Stimulated activated CD8-positive, alpha-beta memory T cell treated with anti-CD3 and anti-CD28 coated beads, Interleukin-12 subunit alpha, Interleukin-12 subunit beta, amount 100 ng/mL, for 4 hours (primary cell): ENCODE measurements at regions not wholly inside any gene's neighbourhood (a gene's known extent, or its start where the extent isn't known, plus 50 kb on each side); places are given as distances from the start of the nearest gene placed in this dataset.
"Not testable (repeated sequence)": the region's sequence is repeated elsewhere in the genome, so short reads cannot be mapped to it uniquely, and the experiment has no call there.

Source experiments
- DNase-seq: peaks from one replicate; pipeline ENCODE4 v3.0.0-alpha.2; 2020; ENCODE audit warnings: low read depth

DNA sequence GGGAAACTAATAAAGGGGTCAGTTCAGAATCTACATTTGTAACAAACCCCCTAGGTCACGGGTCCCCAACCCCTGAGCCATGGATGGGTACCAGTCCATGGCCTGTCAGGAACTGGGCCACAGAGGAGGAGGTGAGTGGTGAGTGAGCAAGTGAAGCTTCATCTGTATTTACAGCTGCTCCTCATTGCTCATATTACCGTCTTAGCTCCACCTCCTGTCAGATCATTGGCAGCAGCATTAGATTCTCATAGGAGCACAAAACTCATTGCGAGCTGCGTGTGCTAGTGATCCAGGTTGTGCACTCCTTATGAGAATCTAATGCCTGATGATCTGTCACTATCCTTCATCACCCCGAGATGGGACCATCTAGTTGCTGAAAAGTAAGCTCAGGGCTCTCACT is 88.4 kb upstream of the MPP7 start:
- DNase-seq: no peak

DNA sequence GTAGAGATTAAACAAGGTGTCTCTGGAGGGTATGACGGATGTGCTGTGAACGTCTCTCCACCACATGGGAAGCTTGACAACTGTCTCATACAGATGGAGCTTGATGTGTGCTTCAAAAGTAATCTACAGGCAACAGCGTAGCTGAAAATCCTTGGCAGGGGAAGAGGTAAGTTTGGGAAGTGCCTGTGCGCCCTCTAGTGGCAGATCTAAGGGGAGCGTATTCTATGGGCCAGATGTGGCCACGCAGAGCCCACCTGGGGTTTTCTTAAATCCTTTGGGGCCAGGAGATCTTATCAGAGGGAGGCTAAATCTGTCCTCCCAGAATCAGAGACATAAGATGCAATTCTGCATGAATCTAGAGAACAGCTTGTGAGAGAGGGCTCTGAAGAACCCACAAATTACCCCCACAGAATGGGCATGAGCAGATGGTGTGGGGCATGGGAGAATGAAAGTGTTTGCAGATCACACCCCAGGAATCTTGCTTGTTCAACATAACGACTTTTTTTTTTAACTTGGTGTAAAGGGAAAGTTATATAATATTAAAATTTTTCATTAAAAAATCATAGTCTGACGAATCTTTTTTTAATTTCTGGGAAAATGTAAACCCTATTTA is 91.2 kb upstream of the MPP7 start:
- peak; percentile 27 for DNase-seq

DNA sequence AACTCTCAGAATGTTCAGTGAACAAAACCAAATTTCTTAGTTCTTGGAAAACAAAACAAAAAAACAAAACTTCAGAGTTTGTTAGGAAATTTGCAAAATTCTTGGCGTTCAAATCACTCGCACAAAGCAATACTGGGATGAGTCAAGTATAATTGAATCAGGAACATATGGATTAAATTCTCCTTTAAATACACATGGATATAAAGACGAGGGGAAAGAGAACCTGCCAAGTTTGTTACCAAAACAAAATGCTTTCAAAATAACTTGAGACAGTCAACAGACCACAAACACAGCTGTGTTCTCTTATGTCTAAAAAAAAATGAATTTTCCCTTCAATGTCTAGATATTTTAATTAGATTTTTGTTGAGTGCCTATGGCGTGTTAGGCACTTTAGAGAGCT is 93.5 kb upstream of the MPP7 start:
- no peak for DNase-seq

DNA sequence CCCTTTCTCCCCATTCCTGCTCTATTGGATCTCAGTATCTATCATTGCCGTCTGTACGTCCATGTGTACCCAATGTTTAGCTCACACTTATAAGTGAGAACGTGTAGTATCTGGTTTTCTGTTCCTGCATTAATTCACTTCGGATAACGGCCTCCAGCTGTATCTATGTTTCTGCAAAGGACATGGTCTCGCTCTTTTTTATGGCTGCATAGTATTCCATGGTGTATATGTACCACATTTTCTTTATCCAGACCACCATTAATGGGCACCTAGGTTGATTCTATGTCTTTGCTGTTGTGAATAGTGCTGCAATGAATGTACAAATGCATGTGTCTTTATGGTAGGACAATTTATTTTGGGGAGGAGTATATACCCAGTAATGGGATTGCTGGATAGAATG is 94.4 kb upstream of the MPP7 start:
- DNase-seq: no peak

DNA sequence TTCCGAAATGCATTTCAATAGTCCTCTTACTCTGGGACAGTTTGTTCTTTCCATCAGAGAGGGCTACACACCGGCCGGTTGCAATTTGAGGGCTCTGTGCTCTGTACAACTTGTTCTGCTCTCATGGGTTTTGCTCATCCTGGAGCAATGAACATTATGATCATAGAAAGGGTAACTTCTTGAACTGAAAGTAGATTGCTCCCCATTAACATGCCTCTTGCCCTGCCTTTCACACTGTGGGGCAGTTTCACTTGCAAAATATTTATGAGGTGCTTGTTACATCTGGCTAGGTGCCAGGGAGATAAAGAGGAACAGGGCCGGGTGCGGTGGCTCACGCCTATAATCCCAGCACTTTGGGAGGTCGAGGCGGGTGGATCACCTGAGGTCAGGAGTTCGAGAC is 97.3 kb upstream of the MPP7 start:
- DNase-seq: no peak

DNA sequence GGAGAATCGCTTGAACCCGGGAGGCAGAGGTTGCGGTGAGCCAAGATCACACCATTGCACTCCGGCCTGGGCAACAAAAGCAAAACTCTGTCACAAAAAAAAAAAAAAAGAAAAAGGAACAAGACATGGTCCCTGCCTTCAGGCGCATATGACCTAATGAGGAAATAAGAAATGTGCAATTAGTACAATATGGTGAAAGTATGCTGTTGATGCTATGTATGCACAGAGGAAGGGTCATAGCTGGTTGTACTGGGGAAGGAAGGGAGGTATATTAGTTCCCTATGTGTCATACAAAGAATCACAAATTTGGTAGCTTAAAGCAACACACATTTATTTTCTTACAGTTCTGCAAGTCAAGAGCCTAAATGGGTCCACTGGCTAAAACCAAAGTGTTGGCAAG is 97.8 kb upstream of the MPP7 start:
- DNase-seq: no peak

DNA sequence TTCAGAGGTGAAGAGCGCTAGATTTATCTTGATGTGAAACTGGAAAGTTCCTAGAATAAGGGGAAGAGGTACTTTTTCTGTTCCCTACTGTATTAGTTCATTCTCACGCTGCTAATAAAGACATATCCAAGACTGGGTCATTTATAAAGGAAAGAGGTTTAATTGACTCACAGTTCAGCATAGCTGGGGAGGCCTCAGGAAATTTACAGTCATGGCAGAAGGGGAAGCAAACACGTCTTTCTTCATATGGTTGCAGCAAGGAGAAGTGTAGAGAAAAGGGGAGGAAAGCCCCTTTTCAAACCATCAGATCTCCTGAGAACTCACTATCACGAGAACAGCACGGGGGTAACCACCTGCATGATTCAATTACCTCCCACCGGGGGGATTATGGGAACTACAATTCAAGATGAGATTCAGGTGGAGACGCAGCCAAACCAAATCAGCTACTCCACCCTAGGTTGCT is 99.8 kb upstream of the MPP7 start:
- DNase-seq: not testable (repeated sequence)

DNA sequence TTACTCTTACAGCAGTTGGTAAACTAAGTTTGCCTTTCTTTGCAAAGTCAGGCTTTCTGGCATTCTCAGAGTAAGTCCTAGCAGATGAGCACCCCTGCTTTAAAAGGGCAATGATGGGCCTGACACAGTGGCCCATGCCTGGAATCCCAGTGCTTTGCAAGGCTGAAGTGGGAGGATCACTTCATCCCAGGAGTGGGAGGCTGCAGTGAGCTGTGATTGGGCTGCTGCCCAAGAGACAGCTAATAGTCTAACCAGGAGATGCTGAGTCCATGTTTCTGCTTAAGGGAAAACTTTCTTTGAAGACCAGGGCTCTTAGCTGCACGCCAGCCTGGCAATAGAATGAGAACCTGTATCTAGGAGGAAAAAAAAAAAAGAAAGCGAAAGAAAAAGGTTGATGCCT is 100.2 kb upstream of the MPP7 start:
- no peak for DNase-seq

DNA sequence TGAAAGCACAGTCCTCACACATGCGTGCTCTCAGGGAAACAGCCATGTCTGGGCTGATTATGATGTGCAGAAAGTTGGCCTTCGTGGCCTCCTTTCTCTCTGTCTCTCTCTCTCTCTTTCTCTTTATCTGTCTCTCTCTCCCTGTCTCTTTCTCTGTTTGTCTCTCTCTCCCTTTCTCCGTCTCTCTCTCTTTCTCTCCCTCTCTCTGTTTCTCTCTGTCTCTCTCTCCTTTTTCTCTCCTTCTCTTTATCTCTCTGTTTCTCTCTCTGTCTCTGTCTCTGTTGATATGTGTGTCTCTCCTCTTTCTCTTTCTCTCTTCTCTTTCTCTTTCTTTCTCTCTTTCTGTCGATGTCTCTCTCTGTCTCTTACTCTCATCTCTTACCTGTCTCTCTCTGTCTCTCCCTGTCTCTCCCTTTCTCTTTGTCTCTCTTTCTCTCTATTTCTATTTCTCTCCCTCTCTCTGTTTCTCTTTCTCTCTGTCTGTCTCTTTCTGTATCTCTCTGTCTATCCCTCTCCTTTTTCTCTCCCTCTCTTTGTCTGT is 105.4 kb upstream of the MPP7 start:
- no peak for DNase-seq

DNA sequence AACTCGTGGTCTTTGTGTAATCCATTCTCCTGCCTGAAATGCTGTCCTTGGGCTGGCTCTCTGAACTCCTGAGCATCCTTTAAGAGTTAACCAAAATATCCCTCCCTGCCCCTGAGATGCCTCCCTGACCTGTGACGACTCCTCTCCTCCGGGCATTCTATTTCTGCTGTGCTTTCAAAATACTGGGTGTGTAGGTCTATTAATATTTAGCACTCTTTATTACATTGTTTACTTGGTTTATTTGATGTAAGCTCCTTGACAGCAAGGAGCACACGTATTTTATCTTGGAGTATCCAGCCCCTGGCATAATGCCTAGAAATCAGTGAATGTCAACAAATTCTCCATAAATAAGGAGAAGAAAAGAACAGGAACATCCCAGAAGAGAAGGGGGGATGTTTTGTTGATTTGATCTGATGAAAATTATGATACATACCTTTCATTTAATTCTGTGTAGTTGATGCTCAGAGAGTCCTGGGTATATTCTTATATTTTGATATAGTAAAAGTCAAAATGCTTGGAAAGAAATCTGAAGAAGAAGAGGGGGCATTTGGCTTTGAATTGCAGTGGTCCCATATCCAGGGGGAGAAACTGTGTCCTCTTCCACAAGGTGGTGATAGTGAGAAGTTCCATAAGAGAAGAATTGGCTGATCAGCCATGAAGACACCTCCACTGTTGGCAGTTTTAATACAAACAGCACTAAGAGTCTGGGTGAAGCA is 107.7 kb upstream of the MPP7 start:
- DNase-seq: no peak

DNA sequence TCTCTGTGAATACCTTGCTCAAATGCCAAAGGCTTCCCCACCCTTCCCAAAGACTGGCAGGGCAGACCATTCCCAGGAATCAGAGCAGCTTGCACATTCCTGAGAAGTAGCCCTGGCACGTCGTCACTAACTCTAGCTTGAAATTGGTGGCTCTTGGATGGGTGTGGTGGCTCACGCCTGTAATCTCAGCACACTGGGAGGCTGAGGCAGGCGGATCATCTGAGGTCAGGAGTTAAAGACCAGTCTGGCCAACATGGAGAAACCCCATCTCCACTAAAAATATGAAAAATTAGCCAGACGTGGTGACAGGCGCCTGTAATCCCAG is 108.2 kb upstream of the MPP7 start:
- DNase-seq: no peak

DNA sequence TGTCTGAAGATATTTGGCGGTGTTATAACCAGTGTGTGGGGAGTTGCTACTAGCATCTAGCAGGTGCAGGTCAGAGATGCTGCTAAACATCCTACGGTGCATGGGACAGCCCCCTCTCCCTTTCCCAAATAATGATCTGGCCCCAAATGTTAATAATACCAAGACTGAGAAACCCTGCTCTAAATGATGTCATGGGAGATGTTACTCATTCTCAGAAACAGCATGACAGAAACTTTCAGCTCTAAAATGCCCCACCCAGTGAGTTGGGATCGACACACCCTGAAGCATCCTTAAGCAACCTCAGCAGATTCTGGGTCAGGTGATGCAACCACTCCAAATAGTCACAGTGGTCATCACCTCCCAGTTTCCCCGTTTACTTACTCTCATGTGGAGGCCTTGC is 108.8 kb upstream of the MPP7 start:
- DNase-seq: no peak

DNA sequence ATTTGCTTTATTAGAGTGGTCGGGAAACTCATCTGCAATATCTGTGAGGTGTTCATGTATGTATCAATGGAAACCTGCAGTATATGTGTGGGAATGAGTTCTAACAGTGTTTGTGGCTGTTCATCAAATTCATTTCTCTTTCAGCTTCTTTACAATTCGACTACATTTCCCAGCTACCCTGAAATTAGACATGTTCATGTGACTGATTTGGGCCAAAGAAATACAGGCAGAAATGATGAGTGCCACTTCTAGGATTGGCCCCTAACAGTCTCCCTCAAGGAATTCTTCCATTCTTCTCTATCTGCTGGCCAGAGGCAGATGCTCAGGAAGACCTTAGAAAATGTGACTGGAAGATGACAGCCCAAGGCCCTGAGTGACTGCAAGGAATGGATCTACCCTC is 114.8 kb upstream of the WAC start:
- no peak for DNase-seq

DNA sequence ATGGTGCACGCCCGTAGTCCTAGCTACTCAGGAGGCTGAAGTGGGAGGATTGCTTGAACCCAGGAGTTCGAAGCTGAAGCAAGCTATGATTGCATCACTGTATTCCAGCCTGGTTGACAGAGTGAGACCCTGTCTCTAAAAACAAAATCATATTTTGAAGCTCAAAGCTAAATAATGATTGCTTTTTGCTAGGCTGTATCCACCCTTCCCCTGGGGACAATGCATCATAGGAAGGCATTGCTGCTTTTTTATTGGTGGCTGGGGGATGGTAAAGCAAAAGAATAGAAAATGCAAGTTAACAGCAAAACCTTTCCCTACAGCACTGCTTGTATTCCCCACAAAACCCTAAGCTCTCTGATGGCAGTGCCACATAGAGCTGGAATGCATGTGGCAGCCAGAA is 107.5 kb upstream of the WAC start:
- DNase-seq: no peak

DNA sequence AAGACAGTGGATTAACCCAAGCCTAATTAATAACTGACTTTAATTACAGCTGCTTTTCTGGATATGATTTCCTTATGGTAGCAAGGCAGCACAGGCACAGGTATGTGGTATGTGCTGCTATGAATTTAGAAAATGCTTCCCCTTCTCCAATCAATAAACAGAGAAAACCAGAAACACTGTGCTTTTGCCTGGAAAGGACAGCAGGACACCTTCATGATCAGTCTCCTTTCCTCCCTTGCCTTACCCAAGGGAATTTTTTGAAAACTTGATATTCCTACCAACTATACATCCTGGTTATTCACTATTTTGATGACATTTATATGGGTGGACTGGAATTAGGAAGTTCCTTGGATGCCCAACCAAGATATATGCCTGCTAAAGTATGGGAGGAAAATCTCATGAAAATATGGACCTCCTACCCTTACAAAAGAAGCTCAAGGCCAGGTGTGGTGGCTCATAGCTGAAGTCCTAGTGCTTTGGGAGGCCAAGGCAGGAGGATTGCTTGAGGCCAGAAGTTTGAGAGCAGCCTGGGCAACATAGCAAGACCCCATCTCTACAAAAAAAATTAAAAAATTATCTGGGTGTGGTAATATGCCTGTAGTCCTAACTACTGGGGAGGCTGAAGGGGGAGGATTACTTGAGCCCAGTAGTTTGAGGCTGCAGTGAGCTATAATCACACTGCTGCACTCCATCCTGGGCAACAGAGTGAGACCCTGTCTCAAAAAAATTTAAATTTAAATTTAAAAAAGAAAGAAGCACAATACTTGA is 106.3 kb upstream of the WAC start:
- DNase-seq: no peak

DNA sequence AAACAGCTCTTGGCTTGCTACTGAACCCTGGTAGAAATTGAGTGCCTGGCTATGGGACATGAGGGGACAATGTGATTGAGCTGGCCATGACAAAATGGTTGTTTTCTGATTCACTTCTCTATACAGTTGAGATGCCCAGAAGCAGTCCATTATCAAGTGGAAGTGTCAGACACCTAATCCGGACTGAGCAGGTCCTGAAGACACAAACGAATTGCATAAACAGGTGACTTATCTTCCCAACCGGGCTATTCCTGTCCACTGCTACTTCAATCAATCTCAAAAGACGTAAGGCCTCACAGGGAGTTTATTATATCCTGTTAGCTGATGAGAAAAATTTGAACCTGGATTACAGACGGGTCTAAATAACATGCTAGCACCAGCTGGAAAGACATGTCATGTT is 105.5 kb upstream of the WAC start:
- no peak for DNase-seq

DNA sequence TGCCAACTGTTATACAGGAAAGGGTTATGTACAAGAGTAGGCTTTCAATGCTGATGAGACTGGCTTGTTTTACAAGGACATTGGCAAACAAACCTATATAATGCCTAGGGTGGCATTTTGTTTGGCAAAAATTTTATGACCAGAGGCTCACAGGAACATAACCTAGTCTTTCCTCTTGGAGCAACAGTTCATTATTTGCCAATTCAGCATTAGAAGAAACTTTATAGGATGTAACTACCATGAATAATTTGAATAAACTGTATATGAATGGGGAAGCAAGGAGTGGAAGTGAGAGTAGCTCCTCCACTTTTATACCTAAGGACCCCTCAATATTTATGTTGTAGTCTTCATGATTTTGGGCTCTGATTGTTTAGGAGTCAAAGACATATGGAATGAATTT is 103.9 kb upstream of the WAC start:
- no peak for DNase-seq

DNA sequence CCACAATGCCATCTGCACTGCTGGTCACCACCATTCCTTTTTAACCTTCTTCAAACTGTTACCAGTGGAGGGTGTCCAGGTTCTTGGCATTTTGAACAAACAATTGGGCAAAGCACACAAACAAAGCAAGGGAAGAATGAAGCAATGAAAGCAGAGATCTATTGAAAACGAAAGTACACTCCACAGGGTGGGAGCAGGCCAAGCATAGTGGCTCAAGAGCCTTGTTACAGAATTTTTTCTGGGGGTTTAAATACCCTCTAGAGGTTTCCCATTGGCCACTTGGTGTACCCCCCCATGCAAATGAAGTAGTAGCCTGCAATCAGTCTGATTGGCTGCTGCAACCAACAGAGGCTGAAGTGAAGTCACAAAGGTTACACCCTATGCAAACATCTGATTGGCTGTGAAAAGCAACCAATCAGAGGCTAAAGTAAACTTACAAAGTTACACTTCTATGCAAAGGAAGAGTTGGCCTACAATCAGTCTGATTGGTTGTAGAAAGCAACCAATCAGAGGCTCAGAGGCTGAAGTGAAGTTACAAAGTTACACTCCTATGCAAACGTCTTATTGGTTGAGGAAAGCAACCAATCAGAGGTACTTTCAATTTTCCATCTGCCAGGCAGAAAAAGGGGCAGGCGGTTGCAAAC is 103.2 kb upstream of the WAC start:
- DNase-seq: no peak

DNA sequence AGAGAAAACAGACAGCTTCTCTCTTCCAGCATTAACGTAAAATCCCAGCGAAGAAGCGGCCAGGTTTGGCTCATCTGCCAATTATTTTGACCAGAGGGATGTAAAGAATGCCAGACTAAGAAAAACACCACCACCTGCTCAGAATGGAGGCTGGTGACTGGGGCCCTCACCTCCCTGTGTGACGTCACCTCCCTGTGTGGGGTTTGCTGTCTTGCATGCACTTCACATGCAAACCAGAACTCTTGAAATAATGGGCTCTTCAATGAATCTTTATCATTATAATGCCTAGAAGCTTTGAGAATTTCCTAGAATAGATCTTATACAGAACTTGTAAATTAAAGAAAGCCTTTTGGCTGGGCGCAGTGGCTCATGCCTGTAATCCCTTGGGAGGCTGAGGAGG is 101.8 kb upstream of the WAC start:
- DNase-seq: no peak

DNA sequence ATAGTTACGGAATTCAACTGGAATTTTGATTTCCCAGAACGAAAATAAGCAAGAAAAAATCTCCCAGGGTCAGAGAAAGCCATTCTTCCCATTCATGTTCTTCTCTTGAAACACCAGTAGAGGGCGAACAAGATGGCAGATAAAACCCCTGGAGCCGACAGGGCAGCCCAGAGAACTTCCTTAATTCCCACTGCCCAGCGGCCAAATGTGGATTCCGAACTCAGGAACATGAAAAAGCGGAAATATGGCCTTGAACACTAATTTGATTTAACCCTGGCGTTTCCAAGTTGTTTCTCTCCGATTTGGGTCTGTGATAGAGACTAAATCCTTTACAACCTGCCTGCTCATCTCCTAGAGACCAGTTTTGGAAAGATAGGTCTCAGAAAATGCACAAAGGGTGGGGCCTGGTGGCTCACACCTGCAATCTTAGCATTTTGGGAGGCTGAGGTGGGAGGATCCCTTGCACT is 100.7 kb upstream of the WAC start:
- DNase-seq: no peak

DNA sequence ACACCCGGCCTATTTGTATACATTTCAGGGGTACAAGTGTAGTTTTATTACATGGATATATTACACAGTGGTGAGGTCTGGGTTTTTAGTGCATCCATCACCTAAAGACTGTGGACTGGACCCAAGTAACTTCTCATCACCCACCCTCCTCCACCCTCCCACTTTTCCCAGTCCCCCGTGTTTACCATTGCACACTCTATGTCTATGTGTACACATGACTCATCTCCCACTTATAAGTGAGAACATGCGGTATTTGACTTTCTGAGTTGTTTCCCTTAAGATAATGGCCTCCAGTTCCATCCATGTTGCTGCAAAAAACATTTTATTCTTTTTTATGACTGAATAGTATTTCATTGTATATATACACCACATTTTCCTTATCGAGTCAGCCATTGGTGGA is 98.9 kb upstream of the WAC start:
- no peak for DNase-seq

DNA sequence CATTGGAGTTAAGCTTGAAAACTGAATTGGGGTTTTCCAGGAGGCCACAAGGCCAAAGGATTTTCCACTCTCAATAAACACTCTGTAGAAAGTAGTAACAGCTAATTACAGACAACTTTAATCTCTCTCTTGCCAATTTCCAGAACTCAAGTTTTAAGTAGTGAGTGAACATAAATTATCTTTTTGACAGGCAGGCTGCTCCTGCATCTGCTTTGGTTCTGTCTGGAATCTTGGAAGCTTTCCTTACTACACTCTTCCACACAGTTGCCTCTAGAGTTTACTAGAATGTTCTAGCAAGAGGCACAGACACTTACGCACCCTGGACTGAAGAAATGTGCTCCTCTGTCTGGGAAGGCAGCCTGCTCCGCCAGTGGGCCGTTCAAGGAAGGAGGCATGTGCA is 90.5 kb upstream of the WAC start:
- no peak for DNase-seq

DNA sequence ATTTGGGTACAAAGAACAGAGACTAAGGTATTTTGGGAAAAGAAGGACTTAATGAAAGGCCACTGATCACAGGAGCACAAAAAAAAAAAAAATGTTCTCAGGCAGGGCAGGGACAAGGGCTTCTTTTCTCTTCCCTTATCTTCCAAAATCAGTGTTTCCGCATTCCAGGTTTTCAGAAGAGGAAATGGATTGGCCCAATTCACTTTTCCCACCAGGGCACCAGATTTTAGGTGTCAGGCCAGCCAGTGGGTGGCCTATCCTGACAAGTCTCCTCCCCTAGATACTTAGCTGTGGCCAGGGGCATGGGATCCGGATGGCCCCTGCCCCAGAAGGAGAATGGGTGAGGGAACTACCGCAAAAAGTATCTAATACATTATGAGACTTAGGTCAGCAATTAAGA is 88.9 kb upstream of the WAC start:
- no peak for DNase-seq
